HG03135 (cell line): ENCODE measurements at regions not wholly inside any gene's neighbourhood (a gene's known extent, or its start where the extent isn't known, plus 50 kb on each side); places are given as distances from the start of the nearest gene placed in this dataset.

Experiments used
- ATAC-seq: cut with Tn5 transposase; IDR thresholded peaks from one replicate; pipeline ENCODE4 v1.9.1; 2021; ENCODE audit warnings: mild to moderate bottlenecking, moderate library complexity; ENCODE audit not compliant: unreplicated experiment

DNA sequence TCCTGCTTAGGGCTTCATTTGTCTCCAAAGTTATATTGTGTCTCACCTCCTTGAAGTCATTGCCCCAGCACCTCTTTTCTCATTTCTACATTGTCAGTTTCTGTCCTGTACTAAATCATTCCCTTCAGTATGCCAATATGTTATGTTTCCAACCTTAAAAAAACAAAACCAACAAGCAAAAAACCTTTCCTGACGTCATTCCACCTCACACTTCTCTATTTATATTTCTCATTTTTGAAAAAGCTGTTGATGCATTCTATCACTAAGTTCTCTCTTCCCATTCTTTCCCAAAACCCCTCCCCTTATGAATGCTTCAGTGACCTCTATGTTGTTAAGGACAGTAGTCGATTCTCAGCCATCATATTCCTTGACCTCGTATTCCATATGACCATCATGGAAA lies 98.7 kb upstream of the ARHGAP24 start:
- no peak for ATAC-seq

DNA sequence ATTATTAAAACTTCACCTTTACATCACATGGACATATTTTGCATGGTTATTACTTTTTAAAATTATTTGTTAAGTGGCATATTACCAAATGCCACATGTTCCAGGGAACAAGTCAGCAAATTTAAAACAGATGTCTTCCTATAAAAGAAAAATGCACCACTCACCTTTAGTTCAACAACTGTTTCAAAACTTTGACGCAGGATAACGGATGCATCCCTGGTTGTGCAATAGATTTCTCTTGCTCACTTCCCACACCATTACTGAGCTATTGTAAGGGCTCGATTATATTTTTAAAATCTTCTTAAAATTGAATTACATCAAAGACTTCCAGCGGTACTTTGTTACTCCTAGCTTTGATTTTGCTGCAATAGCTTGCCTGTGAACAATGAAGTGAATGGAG lies 93.0 kb upstream of the ARHGAP24 start:
- ATAC-seq, result no peak

DNA sequence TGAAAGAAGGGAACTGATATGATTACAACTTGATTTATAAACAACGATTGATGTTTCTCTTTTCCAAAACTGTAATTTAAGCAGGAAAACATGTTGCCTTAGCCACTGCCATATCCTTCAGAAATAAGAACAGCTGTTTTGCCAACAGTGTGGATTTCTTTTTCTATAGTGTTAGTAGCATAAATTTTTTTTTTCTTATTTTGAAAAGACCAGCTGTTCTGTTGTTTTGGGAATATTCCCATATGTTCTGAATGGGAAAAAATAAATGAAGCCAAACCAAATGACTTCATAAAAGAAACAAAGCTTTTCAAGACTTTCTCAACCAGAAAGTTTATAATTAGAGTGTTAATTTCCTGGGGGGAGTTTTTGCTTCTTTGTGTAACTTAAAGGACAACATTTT lies 83.9 kb upstream of the ARHGAP24 start:
- ATAC-seq, result no peak

DNA sequence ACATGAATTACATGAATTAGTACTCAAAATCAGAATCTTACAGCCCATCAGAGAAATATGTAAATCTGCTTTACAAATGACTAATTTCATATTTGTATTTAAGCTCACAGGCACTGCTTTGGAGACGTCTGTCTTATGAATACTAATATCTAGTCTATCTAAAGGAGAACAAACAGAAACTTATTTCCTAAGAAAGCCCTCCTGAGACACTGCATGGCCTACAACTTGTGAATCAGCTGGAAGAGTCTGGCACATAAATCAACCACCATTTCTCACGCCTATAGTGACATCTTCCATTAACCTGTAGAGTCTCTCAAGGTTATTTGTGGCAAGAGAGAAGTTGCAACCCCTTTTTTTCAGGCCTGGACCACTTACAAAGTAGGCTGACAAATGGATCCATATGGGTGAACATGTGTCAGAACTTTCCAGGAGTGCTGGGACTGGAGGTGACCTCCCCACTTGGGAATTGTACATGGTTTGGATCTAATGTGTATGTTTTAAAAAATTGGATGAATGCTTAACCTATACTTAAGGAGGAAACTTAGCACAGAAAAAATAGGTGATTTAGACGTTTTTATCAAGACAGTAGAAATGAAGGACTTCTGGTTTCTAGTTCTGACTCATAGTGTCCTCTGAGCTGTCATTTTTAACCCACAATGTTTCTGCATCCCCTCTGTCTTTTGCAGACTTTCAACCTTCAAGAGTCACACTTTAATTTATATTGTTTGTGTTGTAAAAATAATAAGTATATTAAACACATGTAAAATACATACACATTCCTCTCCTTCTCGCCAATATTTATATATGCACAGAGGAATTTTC lies 83.2 kb upstream of the ARHGAP24 start:
- peak; percentile 92 for ATAC-seq

DNA sequence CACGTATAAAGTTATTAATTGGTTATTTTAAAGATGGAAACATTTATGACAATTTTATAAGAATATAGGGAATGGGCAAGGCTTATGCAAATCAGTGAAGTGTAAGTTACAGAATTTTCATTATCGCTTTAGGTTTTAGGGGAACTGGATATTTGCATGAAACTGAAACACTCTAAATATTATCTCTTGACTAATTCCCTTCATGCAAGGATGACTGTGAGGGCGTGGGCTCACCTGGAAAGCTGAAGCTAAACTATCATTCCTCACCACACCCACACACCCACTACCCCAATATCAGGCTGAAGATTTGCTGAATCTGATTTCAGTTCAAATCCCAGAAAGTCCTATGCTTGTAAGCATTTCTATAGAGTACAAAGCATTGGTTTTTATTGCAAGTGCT lies 81.7 kb upstream of the ARHGAP24 start:
- ATAC-seq, result peak; percentile 48

DNA sequence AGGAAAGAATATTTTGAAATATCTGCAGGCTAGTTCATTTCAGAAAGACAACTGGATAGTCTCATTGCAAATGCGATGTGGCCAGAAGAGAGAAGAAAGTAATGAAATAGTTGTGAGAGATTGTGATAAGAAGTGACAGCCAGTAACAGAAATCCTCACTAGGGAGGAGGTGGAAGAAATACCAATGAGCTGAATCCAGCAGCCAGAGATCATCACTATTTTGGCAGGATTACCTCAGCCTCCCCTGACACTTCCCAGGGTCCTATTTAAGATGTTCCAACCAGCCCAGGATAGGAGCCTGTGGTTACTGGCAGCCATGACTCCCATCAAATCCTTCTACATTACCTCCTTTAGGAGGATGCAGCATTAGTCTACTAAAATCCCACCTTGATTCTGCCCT lies 76.7 kb upstream of the ARHGAP24 start:
- no peak for ATAC-seq

DNA sequence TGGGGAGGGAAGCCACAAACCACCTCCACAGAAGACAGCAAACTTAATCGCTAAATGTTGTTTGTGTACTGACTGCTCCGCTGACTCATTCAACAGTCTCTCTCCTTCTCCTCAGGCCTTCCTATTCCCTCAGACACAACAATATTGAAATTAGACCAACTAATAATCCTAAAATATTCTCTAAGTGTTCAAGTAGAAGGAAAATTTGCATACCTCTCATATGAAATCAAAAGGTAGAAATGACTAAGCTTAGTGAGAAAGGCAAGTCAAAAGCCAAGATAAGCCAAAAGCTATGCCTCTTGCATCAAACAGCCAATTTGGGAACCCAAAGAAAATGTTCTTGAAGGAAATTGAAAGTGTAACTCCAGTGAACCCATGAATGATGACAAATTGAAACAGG lies 75.7 kb upstream of the ARHGAP24 start:
- ATAC-seq, result peak; percentile 71

DNA sequence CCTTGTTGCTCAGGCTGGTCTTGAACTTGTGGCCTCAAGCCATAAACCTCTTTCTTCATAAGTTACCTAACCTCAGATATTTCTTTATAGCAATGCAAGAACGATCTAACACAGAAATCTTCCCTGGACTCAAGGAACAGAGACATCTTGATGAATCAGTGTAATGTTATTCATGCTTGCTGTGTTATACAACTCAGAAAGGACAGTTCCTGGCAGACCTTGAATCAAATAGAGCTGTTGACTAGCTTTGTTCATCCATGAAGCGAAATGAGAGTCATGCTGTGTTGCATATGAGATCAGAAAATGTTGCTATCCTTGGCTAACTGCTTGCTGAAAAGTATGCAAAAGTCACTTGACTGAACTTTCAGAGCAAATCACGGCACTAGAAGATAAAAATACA lies 72.6 kb upstream of the ARHGAP24 start:
- ATAC-seq, result no peak

DNA sequence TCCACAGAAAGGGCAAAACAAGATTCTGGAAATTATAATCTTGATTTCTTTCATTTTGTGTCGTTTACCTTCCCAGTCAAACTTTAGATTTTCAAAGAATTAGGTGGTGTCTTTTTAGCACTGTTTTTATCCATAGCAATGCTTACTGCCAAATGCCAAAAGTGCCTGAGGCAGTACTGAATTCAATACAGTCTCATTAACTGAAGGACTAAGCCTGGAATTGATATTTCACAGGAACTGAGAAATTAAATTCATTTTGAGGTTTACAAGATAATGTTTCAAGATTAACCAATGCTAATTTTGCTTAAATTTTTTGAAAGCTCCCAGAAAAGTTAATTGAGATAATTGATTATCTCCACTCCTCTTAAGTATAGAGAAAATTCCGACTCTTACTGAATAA lies 68.8 kb upstream of the ARHGAP24 start:
- no peak for ATAC-seq

DNA sequence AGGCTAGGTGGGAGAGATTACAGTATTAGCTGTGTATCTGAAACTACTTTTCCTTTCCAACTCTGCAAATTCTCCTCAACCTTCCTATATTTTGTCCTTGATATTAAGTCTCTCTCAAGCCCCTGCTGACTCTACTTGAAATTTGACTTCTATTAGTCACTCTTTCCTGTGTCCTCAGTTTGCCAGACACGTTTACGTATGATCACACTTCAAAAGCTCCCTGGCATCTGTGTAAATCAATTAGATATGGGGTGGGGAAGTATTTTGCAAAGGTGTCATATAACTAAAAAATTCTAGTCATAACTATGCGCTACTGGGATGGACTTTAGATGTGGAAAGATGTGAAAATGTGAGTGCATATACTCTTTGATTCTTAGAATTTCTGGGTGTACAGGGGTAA lies 67.4 kb upstream of the ARHGAP24 start:
- ATAC-seq, result no peak

DNA sequence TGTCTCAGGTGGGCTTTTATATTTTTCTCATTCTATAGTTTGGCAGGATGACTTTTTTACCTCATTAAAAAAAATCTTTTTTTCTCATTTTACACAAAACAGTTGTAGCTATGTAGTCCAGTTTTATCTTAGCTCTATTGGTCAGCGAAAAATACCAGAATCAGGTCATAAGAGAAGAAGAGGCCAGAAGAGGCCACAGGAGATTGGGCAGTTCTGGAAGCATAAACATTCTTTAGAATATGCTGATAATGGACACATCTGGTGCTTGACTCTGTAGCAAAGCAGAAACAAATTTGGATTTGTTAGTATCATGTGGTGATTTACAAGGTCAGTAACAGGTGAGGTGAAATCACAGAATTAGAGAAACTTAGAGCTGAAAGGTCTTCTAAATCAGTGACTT lies 66.6 kb upstream of the ARHGAP24 start:
- ATAC-seq, result no peak

DNA sequence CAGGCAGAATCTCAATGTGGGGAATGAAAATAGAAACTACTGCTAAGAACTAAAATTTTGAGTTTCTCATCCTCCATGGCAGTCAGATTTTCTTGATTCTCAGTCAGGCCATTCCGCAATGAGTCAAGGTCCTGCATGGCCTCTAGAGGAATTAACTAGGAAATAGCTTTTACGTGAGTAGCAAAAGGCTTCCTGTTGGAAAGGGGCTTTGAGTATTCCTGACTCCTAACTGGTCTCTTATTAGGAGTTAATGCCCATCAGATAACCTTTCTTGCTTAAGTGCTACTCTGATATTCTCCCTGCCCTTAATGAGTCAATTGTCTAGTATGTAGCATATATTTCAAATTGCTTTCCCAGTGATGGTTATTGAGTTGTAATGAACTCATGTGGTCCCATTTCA lies 65.7 kb upstream of the ARHGAP24 start:
- ATAC-seq, result no peak

DNA sequence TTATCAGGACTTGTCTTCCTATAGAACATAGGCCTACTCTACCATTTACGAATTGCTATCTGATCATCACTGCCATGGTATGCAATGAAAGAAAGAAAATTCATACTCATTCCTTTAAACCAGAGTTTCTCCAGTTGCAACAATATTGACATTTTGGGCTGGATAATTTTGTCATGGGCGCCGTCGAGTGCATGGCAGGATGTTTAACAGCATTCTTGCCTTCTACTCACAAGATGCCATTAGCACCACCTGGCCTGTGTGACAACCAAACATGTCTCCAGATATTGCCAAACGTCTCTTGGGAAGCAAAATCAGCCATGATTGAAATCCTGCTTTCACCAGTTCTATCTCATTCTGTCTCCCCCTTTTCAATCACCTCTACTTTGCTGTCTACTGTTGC lies 63.6 kb upstream of the ARHGAP24 start:
- no peak for ATAC-seq

DNA sequence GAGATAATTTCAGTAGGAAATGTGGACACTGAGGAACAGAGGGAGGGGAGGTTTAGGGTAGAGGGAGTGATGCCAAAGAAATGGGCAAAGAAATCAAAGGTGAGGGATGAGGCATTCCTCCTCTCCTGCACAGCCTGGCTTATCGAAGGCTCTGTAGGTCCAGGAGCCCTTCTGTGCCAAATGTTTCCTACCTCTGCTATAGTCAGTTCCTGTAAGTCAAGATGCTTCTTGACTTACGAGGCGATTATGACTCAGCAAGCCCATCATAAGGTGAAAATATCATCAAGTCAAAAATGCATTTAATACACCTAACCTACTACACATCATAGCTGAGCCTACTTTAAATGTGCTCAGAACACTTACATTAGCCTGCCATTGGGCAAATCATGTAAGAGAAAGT lies 60.0 kb upstream of the ARHGAP24 start:
- ATAC-seq, result no peak

DNA sequence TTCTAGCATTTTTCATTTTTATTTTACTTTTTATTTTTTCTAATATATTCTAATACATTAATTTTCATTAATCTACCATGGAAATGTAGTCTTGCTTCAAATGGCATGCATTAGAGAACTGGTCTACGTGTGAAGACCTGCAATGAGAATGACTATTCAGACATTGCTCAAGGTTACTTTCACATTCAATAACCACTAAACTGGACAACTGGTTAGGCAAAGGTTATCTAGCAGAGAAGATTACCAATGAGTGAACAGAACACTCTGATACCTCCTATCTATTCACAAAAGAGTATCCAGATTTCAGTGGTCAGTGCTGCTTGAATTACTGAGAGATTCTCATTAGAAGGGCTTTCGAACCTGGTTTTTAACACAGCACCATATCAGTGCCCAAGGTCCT lies 58.9 kb upstream of the ARHGAP24 start:
- no peak for ATAC-seq

DNA sequence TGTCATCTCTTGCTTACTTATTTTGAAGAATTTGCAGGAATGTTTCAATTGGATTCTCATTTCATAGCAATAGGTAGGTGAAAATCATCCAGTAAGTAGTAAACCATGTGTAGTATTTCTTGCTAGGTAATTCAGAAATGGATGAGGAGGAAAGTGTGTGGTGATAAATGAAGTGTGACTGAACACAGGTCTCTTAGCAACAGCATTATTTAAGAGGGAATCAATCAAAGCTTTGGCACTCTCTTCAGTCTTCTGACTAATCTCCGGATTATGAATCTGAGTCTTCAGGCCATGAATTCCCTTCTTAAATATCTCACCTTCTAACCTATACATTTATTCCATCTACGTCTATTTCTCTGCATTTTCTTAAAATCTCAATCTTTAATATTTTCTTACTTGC lies 55.8 kb upstream of the ARHGAP24 start:
- ATAC-seq, result no peak

DNA sequence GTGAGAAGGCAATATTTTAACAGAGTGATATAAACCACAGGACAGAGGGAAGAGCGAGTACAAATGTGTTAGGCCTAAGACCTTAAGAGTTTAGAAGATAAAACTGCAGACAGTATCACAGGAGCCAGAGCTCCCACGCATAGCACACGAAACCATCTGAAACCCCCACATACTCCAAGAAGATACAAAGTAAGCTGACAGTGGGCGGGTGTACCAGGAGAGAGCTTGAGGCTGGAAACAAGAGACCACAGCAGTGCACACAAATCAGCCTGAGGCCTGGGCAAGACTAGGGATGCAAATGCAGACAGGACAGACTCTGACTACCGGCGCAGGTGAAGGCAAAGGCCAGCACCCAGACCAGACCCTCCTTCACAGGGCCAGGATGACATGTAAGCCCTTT lies 54.1 kb upstream of the ARHGAP24 start:
- no peak for ATAC-seq

DNA sequence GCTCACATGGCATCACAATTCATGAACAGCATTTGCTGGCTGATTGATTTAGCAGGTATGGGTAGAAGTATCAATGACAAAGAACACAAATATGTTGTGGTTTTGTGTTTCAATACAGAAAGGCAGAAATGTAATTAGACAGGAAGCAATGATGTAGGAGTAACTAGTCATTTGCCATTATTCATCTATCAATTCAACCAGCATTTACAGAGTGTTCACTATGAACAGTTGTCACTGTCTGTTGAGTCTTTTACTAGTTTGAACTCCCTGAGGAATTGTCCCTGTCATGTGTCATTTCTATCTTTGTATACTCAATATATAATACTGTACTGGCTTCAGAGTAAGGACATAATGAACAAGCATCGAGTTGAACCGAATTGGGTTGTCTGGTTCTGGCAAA lies 51.5 kb upstream of the ARHGAP24 start:
- ATAC-seq, result peak; percentile 59
